HCT116 (cell line): ENCODE measurements at regions not wholly inside any gene's neighbourhood (a gene's known extent, or its start where the extent isn't known, plus 50 kb on each side); places are given as distances from the start of the nearest gene placed in this dataset.

Source experiments
- ATAC-seq: fragments of 200-7000 bp; cut with Tn5 transposase; 2 replicates; pipeline ENCODE4 v1.9.1; 2020; ENCODE audit warnings: mild to moderate bottlenecking, moderate library complexity
- BruUV-seq: library from RNA; stranded (reverse); fragments of 400-500 nt; replicated peaks from 2 replicates; lab custom pipeline; 2021; lab: Mats Ljungman, UMichigan
- CTCF ChIA-PET: fragments of 300-600 bp; sonication (Branson Sonifier 250); formaldehyde crosslinking; loops from one replicate; lab custom pipeline; 2021; ENCODE audit warnings: antibody characterized with exemption; lab: Charles Lee
- POLR2A ChIA-PET: fragments of 300-600, 350-600 bp; sonication (Branson Sonifier 250); formaldehyde crosslinking; loops from one replicate; lab custom pipeline; 2021; ENCODE audit warnings: antibody characterized with exemption; lab: Charles Lee
- RAD21 ChIA-PET, 2 experiments: fragments of 300-600 bp; sonication (Branson Sonifier 250); formaldehyde crosslinking; loops; one replicate each; lab custom pipeline; 2023; ENCODE audit warnings: low total read pairs in 2 of 2; ENCODE audit not compliant: uncharacterized antibody in 2 of 2, unreplicated experiment in 2 of 2, low non-redundant PET in 1 of 2; lab: Charles Lee
- DNase-seq: peaks from one replicate; pipeline ENCODE4 v3.0.0-alpha.2; 2010; ENCODE audit warnings: low read depth, low spot score
- H2AFZ ChIP-seq: fragments of 200-600 bp; shearing (Covaris generic), sonication (generic); 2 replicates; pipeline ENCODE4 v1.6.1; 2017; ENCODE audit warnings: low read depth, mixed run types, mixed read lengths, antibody characterized with exemption, low read length; ENCODE audit not compliant: poor library complexity, severe bottlenecking
- H3K27ac ChIP-seq: 2 replicates; pipeline ENCODE4 v1.5.1; 2012; ENCODE audit warnings: low read depth, low read length
- H3K27me3 ChIP-seq: fragments of 200-600 bp; sonication (generic); 2 replicates; pipeline ENCODE4 v1.6.1; 2016; ENCODE audit warnings: mixed run types, low read length, mixed read lengths; ENCODE audit not compliant: insufficient read depth
- H3K36me3 ChIP-seq, 2 experiments: fragments of 200-500 bp in 1 of 2; fragments of 200-600 bp in 1 of 2; sonication (Bioruptor generic) in 1 of 2; sonication (generic) in 1 of 2; 2 replicates each; pipeline versions ENCODE4 v1.5.1 to v1.6.1; 2014 to 2016; ENCODE audit warnings: low read length in 2 of 2, inconsistent platforms in 1 of 2, mixed read lengths in 1 of 2, mixed run types in 1 of 2; ENCODE audit not compliant: insufficient read depth in 2 of 2, control insufficient read depth in 1 of 2
- H3K4me1 ChIP-seq, 2 experiments: fragments of 200-600 bp in 1 of 2; sonication (generic) in 1 of 2; 2 replicates each; pipeline versions ENCODE4 v1.5.1 to v1.6.1; 2012 to 2017; ENCODE audit warnings: low read length in 2 of 2, inconsistent platforms in 1 of 2, mild to moderate bottlenecking in 1 of 2, mixed read lengths in 1 of 2, mixed run types in 1 of 2, moderate library complexity in 1 of 2; ENCODE audit not compliant: insufficient read depth in 2 of 2, control insufficient read depth in 1 of 2
- H3K4me2 ChIP-seq: fragments of 200-600 bp; sonication (generic); 2 replicates; pipeline ENCODE4 v1.6.1; 2017; ENCODE audit warnings: mixed run types, low read length, mixed read lengths
- H3K4me3 ChIP-seq, 2 experiments: fragments of 200-600 bp in 1 of 2; sonication (generic) in 1 of 2; replicated peaks in 1 of 2; 2 replicates each; pipeline ENCODE4 v1.5.1; 2011 to 2016; ENCODE audit warnings: low read length in 2 of 2, control low read depth in 1 of 2, low read depth in 1 of 2, mild to moderate bottlenecking in 1 of 2, mixed read lengths in 1 of 2, mixed run types in 1 of 2
- H3K79me2 ChIP-seq: fragments of 200-600 bp; sonication (generic); 2 replicates; pipeline ENCODE4 v1.6.1; 2017; ENCODE audit warnings: mild to moderate bottlenecking, mixed run types, low read length, moderate library complexity, mixed read lengths; ENCODE audit not compliant: insufficient read depth
- H3K9ac ChIP-seq: fragments of 200-600 bp; sonication (generic); 2 replicates; pipeline ENCODE4 v1.6.1; 2016; ENCODE audit warnings: low read length, mixed read lengths
- H3K9me2 ChIP-seq: fragments of 200-600 bp; sonication (generic), shearing (Covaris generic); 2 replicates; pipeline ENCODE4 v1.6.1; 2017; ENCODE audit warnings: mixed run types, mild to moderate bottlenecking, moderate library complexity; ENCODE audit not compliant: insufficient read depth
- H3K9me3 ChIP-seq, 2 experiments: fragments of 200-500 bp in 1 of 2; fragments of 200-600 bp in 1 of 2; sonication (Bioruptor generic) in 1 of 2; sonication (generic) in 1 of 2; 2 replicates each; pipeline ENCODE4 v1.6.1; 2014 to 2017; ENCODE audit warnings: low read length in 2 of 2, mixed read lengths in 2 of 2, inconsistent platforms in 1 of 2, low read depth in 1 of 2, mild to moderate bottlenecking in 1 of 2, mixed run types in 1 of 2, moderate library complexity in 1 of 2; ENCODE audit not compliant: control insufficient read depth in 1 of 2, insufficient read depth in 1 of 2
- H4K20me1 ChIP-seq: fragments of 200-600 bp; sonication (generic), shearing (Covaris generic); 2 replicates; pipeline ENCODE4 v1.6.1; 2017; ENCODE audit warnings: mixed run types, mild to moderate bottlenecking, moderate library complexity; ENCODE audit not compliant: insufficient read depth
- ELF1 ChIP-seq: IDR thresholded peaks from 2 replicates; pipeline ENCODE4 v1.6.1; 2012; ENCODE audit warnings: low read depth, borderline replicate concordance
- EZH2phosphoT487 ChIP-seq: fragments of 200-600 bp; IDR thresholded peaks from 2 replicates; pipeline ENCODE4 v1.6.1; 2018; ENCODE audit warnings: antibody characterized with exemption, borderline replicate concordance
- POLR2A ChIP-seq: IDR thresholded peaks from 2 replicates; pipeline ENCODE4 v1.7.0; 2011; ENCODE audit warnings: borderline replicate concordance; ENCODE audit not compliant: insufficient read depth, insufficient read length; ENCODE audit errors: extremely low read depth
- SIN3A ChIP-seq: IDR thresholded peaks from 2 replicates; pipeline ENCODE4 v1.6.1; 2012; ENCODE audit warnings: low read depth
- intact Hi-C: fragments of 100-400 bp; cut with micrococcal nuclease; formaldehyde crosslinking; loops from 2 replicates; pipeline ENCODE4 v1.10.0; 2022
- TF ChIP-seq, protein P1 (sequence below), 3 experiments: fragments of 200-600 bp in 1 of 3; sonication (generic) in 1 of 3; IDR thresholded peaks in 2 of 3; conservative IDR thresholded peaks in 1 of 3; 2 replicates each; pipeline ENCODE4 v1.5.1; 2012 to 2017; ENCODE audit warnings: low read depth in 2 of 3, low read length in 2 of 3, antibody characterized with exemption in 1 of 3, borderline replicate concordance in 1 of 3, control low read depth in 1 of 3, mild to moderate bottlenecking in 1 of 3, mixed read lengths in 1 of 3, mixed run types in 1 of 3, moderate library complexity in 1 of 3; ENCODE audit not compliant: insufficient read depth in 1 of 3
- TF ChIP-seq, protein P2 (sequence below): IDR thresholded peaks from 2 replicates; pipeline ENCODE4 v1.6.1; 2012; ENCODE audit warnings: low read depth

DNA sequence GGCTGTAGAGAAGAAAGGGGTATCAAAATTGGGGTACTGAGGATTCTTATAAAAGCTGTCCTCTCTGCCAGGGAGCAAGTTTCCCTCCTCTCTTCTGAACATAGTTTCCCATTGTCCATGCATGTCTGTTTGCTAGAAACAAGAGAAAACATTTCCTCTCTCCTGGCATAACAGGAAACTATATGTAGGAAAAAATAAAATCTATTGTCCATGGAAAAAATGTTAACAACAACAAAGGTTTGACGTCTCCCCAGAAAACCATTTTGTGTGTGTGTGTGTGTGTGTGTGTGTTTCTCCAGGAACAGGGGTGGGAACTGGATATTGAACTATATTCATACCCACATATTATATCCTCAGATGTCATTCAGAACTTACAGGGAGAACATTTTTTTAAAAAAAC is 107.2 kb downstream of the GASK1B start:
- ATAC-seq, result no peak
- RAD21 ChIA-PET, result no interaction called here
- no peaks in the 10 kb centered on the region for H3K36me3 ChIP-seq
- H3K27ac ChIP-seq, result no peak overlapping the region
- DNase-seq, result no peak
- H3K4me2 ChIP-seq, result no peak overlapping the region
- H2AFZ ChIP-seq, result peak overlapping the region; percentile 11
- no peak overlapping the region for H3K9ac ChIP-seq
- no TSS peak for BruUV-seq
- CTCF ChIA-PET, result no interaction called here
- no peak overlapping the region for H3K4me3 ChIP-seq
- intact Hi-C loops, result no loop called here
- POLR2A ChIA-PET, result no interaction called here
- no peaks in the 10 kb centered on the region for H4K20me1 ChIP-seq
- no peaks in the 10 kb centered on the region for H3K4me1 ChIP-seq
- no peaks in the 10 kb centered on the region for H3K9me3 ChIP-seq
- H3K9me2 ChIP-seq, result no peaks in the 10 kb centered on the region
- H3K27me3 ChIP-seq, result no peaks in the 10 kb centered on the region
- TF ChIP-seq EZH2phosphoT487 (no peak), ELF1 (no peak), POLR2A (no peak), SIN3A (no peak)
- TF ChIP-seq, protein P1, sequence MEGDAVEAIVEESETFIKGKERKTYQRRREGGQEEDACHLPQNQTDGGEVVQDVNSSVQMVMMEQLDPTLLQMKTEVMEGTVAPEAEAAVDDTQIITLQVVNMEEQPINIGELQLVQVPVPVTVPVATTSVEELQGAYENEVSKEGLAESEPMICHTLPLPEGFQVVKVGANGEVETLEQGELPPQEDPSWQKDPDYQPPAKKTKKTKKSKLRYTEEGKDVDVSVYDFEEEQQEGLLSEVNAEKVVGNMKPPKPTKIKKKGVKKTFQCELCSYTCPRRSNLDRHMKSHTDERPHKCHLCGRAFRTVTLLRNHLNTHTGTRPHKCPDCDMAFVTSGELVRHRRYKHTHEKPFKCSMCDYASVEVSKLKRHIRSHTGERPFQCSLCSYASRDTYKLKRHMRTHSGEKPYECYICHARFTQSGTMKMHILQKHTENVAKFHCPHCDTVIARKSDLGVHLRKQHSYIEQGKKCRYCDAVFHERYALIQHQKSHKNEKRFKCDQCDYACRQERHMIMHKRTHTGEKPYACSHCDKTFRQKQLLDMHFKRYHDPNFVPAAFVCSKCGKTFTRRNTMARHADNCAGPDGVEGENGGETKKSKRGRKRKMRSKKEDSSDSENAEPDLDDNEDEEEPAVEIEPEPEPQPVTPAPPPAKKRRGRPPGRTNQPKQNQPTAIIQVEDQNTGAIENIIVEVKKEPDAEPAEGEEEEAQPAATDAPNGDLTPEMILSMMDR (IDR thresholded peaks at IDR 0.05 in 2 of 3, conservative IDR thresholded peaks at IDR 0.05 in 1 of 3; ENCODE audit: borderline replicate concordance in 1 of 3, insufficient read depth in 1 of 3, low read depth in 2 of 3, low read length in 2 of 3), result no peak
- TF ChIP-seq, protein P2, sequence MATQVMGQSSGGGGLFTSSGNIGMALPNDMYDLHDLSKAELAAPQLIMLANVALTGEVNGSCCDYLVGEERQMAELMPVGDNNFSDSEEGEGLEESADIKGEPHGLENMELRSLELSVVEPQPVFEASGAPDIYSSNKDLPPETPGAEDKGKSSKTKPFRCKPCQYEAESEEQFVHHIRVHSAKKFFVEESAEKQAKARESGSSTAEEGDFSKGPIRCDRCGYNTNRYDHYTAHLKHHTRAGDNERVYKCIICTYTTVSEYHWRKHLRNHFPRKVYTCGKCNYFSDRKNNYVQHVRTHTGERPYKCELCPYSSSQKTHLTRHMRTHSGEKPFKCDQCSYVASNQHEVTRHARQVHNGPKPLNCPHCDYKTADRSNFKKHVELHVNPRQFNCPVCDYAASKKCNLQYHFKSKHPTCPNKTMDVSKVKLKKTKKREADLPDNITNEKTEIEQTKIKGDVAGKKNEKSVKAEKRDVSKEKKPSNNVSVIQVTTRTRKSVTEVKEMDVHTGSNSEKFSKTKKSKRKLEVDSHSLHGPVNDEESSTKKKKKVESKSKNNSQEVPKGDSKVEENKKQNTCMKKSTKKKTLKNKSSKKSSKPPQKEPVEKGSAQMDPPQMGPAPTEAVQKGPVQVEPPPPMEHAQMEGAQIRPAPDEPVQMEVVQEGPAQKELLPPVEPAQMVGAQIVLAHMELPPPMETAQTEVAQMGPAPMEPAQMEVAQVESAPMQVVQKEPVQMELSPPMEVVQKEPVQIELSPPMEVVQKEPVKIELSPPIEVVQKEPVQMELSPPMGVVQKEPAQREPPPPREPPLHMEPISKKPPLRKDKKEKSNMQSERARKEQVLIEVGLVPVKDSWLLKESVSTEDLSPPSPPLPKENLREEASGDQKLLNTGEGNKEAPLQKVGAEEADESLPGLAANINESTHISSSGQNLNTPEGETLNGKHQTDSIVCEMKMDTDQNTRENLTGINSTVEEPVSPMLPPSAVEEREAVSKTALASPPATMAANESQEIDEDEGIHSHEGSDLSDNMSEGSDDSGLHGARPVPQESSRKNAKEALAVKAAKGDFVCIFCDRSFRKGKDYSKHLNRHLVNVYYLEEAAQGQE, result no peak
- H3K79me2 ChIP-seq, result no peaks in the 10 kb centered on the region
